ENCODE measurements at regions not wholly inside any gene's neighbourhood (a gene's known extent, or its start where the extent isn't known, plus 50 kb on each side); places are given as distances from the start of the nearest gene placed in this dataset.
"Not testable (repeated sequence)": the region's sequence is repeated elsewhere in the genome, so short reads cannot be mapped to it uniquely, and the experiment has no call there.

DNA sequence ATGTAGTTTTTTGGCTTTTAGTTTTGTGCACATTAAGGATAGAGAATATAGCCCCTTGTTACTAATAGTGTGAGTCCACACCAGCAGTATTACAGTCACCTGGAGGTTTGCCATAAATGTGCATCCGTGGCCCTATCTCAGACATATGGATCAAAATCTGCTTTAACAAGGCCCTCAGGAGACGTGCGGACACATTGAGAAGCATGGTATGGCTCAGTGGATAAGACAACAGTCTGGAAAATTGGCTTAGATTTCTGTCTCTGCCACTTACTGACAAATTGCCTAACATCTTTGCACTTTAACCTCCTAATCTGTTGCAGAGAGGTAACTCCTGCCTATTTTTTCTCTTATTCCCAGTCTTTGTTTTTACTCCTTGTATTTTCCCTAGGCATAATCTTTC lies 307.2 kb upstream of the DLGAP1 start:
- peaks cover 7% of the 10 kb centered on the region for H3K9me3 Mint-ChIP-seq
- H3K27ac Mint-ChIP-seq, result no peak overlapping the region
- no peak for DNase-seq
- H3K4me3 Mint-ChIP-seq, result no peak overlapping the region
- no peaks in the 10 kb centered on the region for H3K27me3 Mint-ChIP-seq
- POLR2A ChIA-PET, result no interaction called here
- no peaks in the 10 kb centered on the region for H3K36me3 Mint-ChIP-seq (ENCODE audit: low read depth)
- H3K4me1 Mint-ChIP-seq, result no peaks in the 10 kb centered on the region
- CTCF ChIA-PET, result no interaction called here

- Mint-ChIP-seq H3K4me3 (no peak overlapping the region), H3K27me3 (no peaks in the 10 kb centered on the region), H3K27ac (no peak overlapping the region), H3K36me3 (ENCODE audit: low read depth) (no peaks in the 10 kb centered on the region), H3K4me1 (no peaks in the 10 kb centered on the region), H3K9me3 (peaks cover 8% of the 10 kb centered on the region)
- CTCF ChIA-PET, result no interaction called here
- POLR2A ChIA-PET, result no interaction called here
- no peak for DNase-seq
These were observed 303.9 kb upstream of the DLGAP1 start for GRCh38 chr18:4758980-4759379.

DNA sequence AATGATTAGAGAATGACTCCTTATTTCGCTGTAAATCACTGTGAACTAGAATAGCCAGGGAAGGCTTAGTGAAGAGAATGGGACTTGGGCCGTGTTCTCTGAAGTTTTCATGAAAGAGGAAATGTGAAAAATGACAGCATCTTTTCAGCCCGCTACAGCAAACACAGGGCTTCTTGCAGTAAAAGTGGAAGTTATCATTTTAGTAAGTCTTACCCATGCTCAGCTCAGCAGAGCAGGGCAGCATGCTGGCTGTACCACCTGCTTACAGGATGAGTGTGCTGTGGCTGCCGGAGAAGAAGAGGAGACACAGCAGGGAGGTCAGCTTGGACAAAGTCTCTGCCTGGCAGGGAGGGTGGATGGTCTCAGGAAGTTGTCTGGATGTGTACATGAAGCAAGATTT lies 300.7 kb upstream of the DLGAP1 start:
- Mint-ChIP-seq H3K9me3 (peaks cover 10% of the 10 kb centered on the region), H3K27me3 (no peaks in the 10 kb centered on the region), H3K36me3 (ENCODE audit: low read depth) (no peaks in the 10 kb centered on the region), H3K4me1 (no peaks in the 10 kb centered on the region), H3K27ac (no peak overlapping the region), H3K4me3 (no peak overlapping the region)
- POLR2A ChIA-PET, result no interaction called here
- DNase-seq, result no peak
- CTCF ChIA-PET, result no interaction called here

DNA sequence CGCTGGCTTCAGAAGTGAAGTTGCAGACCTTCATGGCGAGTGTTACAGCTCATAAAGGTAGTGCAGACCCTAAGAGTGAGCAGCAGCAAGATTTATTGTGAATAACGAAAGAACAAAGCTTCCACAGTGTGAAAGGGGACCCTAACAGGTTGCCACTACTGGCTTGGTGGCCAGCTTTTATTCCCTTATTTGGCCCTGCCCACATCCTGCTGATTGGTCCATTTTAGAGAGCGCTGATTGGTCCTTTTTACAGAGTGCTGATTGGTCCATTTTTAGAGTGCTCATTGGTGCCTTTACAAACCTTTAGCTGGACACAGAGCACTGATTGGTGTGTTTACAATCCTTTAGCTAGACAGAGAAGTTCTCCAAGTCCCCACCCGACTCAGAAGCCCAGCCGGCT lies 298.0 kb upstream of the DLGAP1 start:
- CTCF ChIA-PET, result interaction anchor here (0.7 kb wide), 1 partner anchor 138 kb away, joined by 5 read pairs; no protein-coding TSS in a partner anchor
- peaks cover 11% of the 10 kb centered on the region for H3K9me3 Mint-ChIP-seq
- H3K27me3 Mint-ChIP-seq; H3K4me3 Mint-ChIP-seq; H3K27ac Mint-ChIP-seq; POLR2A ChIA-PET; DNase-seq; H3K4me1 Mint-ChIP-seq; H3K36me3 Mint-ChIP-seq (ENCODE audit: low read depth): not testable (repeated sequence)

GRCh38 chr18:4751523-4751922 lies 296.4 kb upstream of the DLGAP1 start:
- H3K36me3 Mint-ChIP-seq (ENCODE audit: low read depth), result no peaks in the 10 kb centered on the region
- no peak for DNase-seq
- no peak overlapping the region for H3K4me3 Mint-ChIP-seq
- no peak overlapping the region for H3K27ac Mint-ChIP-seq
- H3K4me1 Mint-ChIP-seq, result no peaks in the 10 kb centered on the region
- H3K27me3 Mint-ChIP-seq, result no peaks in the 10 kb centered on the region
- peaks cover 13% of the 10 kb centered on the region for H3K9me3 Mint-ChIP-seq
- POLR2A ChIA-PET, result no interaction called here
- CTCF ChIA-PET, result no interaction called here

GRCh38 chr18:4750393-4751346 lies 295.6 kb upstream of the DLGAP1 start:
- no peaks in the 10 kb centered on the region for H3K27me3 Mint-ChIP-seq
- H3K9me3 Mint-ChIP-seq, result peaks cover 13% of the 10 kb centered on the region
- no peaks in the 10 kb centered on the region for H3K36me3 Mint-ChIP-seq (ENCODE audit: low read depth)
- CTCF ChIA-PET, result interaction anchor here (1.4 kb wide), 1 partner anchor 13 kb away, joined by 3 read pairs; no protein-coding TSS in a partner anchor
- H3K4me3 Mint-ChIP-seq, result no peak overlapping the region
- no peak overlapping the region for H3K27ac Mint-ChIP-seq
- no peak for DNase-seq
- no peaks in the 10 kb centered on the region for H3K4me1 Mint-ChIP-seq
- POLR2A ChIA-PET, result no interaction called here

DNA sequence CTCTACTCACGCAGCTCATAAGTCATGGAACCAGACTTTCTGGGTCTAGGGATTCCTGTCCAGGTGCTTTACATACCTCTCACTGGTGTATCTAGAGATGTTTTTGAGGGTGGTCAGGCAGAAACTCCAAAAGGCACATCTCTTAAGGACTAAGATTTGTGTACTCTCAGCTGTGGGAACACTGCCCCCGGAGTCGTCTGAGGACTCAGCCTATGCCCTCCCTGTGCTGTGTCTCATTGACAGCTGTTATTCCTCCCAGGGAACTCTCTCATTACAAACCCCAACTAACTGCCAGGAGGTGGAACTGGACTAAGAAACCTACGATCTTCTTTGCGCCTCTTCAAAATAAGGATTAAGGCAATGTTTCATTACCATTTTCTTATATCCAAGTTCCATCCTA lies 293.9 kb upstream of the DLGAP1 start:
- ChIA-PET POLR2A (no interaction called here), CTCF (interaction anchor here (1.4 kb wide), 1 partner anchor 14 kb away, joined by 3 read pairs; no protein-coding TSS in a partner anchor)
- H3K9me3 Mint-ChIP-seq, result peaks cover 18% of the 10 kb centered on the region
- no peak overlapping the region for H3K4me3 Mint-ChIP-seq
- H3K27ac Mint-ChIP-seq, result no peak overlapping the region
- no peaks in the 10 kb centered on the region for H3K36me3 Mint-ChIP-seq (ENCODE audit: low read depth)
- H3K4me1 Mint-ChIP-seq, result no peaks in the 10 kb centered on the region
- DNase-seq, result no peak
- no peaks in the 10 kb centered on the region for H3K27me3 Mint-ChIP-seq

GRCh38 chr18:4734903-4735302 lies 279.8 kb upstream of the DLGAP1 start:
- CTCF ChIA-PET, result no interaction called here
- no peak overlapping the region for H3K27ac Mint-ChIP-seq
- no peaks in the 10 kb centered on the region for H3K36me3 Mint-ChIP-seq (ENCODE audit: low read depth)
- no peak for DNase-seq
- no peak overlapping the region for H3K4me3 Mint-ChIP-seq
- H3K27me3 Mint-ChIP-seq, result no peaks in the 10 kb centered on the region
- no peaks in the 10 kb centered on the region for H3K4me1 Mint-ChIP-seq
- POLR2A ChIA-PET, result no interaction called here
- peaks cover 7% of the 10 kb centered on the region for H3K9me3 Mint-ChIP-seq

DNA sequence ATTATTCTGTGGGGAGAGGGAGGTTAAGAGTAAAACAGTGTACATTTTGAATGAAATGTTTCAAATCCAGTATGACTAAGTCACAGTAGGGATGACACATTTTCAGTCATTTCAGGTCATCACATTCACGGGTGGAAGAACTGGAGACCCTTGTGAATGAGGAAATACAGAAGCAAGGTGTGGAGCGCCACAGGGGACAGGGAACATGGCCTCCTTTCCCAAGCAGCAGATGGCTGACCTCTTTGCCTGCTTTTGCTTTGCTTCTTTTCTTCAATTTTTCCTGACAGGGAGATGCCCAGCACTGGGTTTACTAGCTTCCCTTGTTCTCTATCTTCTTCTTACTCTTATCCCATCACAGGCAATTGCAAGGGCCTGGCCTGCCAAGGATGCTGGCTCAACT lies 278.9 kb upstream of the DLGAP1 start:
- H3K4me1 Mint-ChIP-seq, result no peaks in the 10 kb centered on the region
- peaks cover 7% of the 10 kb centered on the region for H3K9me3 Mint-ChIP-seq
- H3K4me3 Mint-ChIP-seq, result no peak overlapping the region
- CTCF ChIA-PET, result no interaction called here
- POLR2A ChIA-PET, result no interaction called here
- no peak for DNase-seq
- no peak overlapping the region for H3K27ac Mint-ChIP-seq
- H3K27me3 Mint-ChIP-seq, result no peaks in the 10 kb centered on the region
- no peaks in the 10 kb centered on the region for H3K36me3 Mint-ChIP-seq (ENCODE audit: low read depth)

DNA sequence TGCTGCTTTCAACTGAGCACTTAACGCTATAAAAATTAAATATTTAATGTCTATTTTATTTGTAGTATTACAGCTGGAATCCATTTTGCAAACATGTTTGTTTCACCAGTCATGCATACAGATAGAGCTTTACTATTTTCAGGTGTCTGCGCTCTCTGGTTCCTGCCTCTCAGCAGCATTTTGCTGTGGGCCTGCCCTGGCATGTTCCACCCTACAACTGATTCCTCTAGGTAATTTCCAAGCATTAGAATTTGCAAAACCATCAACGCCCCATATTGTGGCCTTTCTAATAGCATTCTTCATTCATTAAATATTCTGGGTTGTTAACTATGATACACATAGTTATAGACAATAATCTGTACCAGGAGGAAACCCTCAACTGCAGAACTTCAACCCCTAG lies 266.4 kb upstream of the DLGAP1 start:
- no peaks in the 10 kb centered on the region for H3K4me1 Mint-ChIP-seq
- ChIA-PET POLR2A (no interaction called here), CTCF (no interaction called here)
- H3K27ac Mint-ChIP-seq, result no peak overlapping the region
- no peaks in the 10 kb centered on the region for H3K27me3 Mint-ChIP-seq
- H3K36me3 Mint-ChIP-seq (ENCODE audit: low read depth), result no peaks in the 10 kb centered on the region
- peaks cover 7% of the 10 kb centered on the region for H3K9me3 Mint-ChIP-seq
- no peak overlapping the region for H3K4me3 Mint-ChIP-seq
- DNase-seq, result no peak

DNA sequence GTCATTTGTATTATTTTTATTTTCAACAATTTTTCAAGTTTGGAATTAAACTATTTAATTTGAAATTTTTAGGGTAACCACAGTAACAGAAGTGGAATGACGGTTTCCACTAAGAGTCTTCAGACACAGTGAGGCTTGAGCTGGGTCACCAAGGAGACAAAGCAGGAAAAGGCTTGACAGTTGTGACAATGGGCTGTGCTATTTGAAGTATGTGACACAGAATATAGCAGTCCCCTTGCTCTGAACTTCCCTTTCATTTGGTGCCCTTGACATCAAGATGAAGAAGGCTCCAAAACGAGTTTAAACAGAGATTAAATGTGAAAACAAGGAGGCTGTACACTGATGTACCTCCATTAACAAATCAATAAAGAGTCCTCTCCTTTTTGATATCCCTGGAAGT lies 265.4 kb upstream of the DLGAP1 start:
- Mint-ChIP-seq H3K27me3 (no peaks in the 10 kb centered on the region), H3K27ac (no peak overlapping the region), H3K36me3 (ENCODE audit: low read depth) (no peaks in the 10 kb centered on the region), H3K9me3 (peaks cover 7% of the 10 kb centered on the region), H3K4me1 (no peaks in the 10 kb centered on the region), H3K4me3 (no peak overlapping the region)
- ChIA-PET POLR2A (no interaction called here), CTCF (no interaction called here)
- no peak for DNase-seq

- Mint-ChIP-seq H3K36me3 (ENCODE audit: low read depth) (no peaks in the 10 kb centered on the region), H3K4me1 (no peaks in the 10 kb centered on the region), H3K9me3 (peaks cover 2% of the 10 kb centered on the region), H3K27ac (no peak overlapping the region), H3K27me3 (no peaks in the 10 kb centered on the region), H3K4me3 (no peak overlapping the region)
- POLR2A ChIA-PET, result no interaction called here
- CTCF ChIA-PET, result no interaction called here
- DNase-seq, result no peak
These were observed 250.8 kb upstream of the DLGAP1 start for GRCh38 chr18:4705894-4706293.

DNA sequence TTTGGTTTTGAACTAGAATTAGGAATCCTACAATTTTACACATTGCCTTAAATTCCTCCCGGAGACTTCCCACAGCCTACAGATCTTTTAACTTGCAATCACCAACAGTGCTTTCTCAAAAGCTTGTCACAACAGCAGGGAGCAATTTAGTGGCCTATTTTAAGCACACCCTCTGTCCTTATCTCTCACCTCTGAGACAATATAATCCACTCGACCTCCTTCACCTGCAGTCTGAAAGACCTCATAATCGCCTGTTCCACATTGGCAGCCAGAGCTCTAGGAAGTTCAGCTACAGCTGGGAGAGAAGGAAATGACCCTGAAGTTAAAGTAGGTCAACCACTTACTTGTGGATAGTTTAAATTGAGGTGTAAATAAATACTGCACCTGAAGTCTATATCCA lies 249.7 kb upstream of the DLGAP1 start:
- no peak overlapping the region for H3K4me3 Mint-ChIP-seq
- no peaks in the 10 kb centered on the region for H3K36me3 Mint-ChIP-seq (ENCODE audit: low read depth)
- no peaks in the 10 kb centered on the region for H3K27me3 Mint-ChIP-seq
- no peaks in the 10 kb centered on the region for H3K4me1 Mint-ChIP-seq
- H3K27ac Mint-ChIP-seq, result no peak overlapping the region
- DNase-seq, result no peak
- CTCF ChIA-PET, result no interaction called here
- POLR2A ChIA-PET, result no interaction called here
- H3K9me3 Mint-ChIP-seq, result peaks cover 5% of the 10 kb centered on the region

- no peak overlapping the region for H3K4me3 Mint-ChIP-seq
- ChIA-PET CTCF (no interaction called here), POLR2A (no interaction called here)
- H3K27ac Mint-ChIP-seq, result no peak overlapping the region
- no peaks in the 10 kb centered on the region for H3K4me1 Mint-ChIP-seq
- no peaks in the 10 kb centered on the region for H3K27me3 Mint-ChIP-seq
- H3K36me3 Mint-ChIP-seq (ENCODE audit: low read depth), result no peaks in the 10 kb centered on the region
- H3K9me3 Mint-ChIP-seq, result peaks cover 18% of the 10 kb centered on the region
- no peak for DNase-seq
These were observed 236.7 kb upstream of the DLGAP1 start for GRCh38 chr18:4691836-4692235.

Data from activated CD4-positive, alpha-beta T cell treated with anti-CD3 and anti-CD28 coated beads, Interleukin-2, amount 10 ng/mL, durations not matched to agents 7 days and 5 days (primary cell).